Epidermal melanocyte (primary cell): ENCODE measurements at regions not wholly inside any gene's neighbourhood (a gene's known extent, or its start where the extent isn't known, plus 50 kb on each side); places are given as distances from the start of the nearest gene placed in this dataset.

Experiments
- DNase-seq: peaks from one replicate; pipeline ENCODE4 v3.0.0; 2011; ENCODE audit warnings: low spot score; ENCODE audit not compliant: insufficient read length

GRCh38 chrY:7261254-7261653 is 349.7 kb upstream of the AMELY start:
- no peak for DNase-seq

GRCh38 chrY:7240101-7240500 is 328.5 kb upstream of the AMELY start:
- no peak for DNase-seq

- no peak for DNase-seq
Measured at GRCh38 chrY:7211971-7212370, 300.4 kb upstream of the AMELY start.

- DNase-seq = no peak
Measured at GRCh38 chrY:7204456-7204855, 292.9 kb upstream of the AMELY start.

- DNase-seq = no peak
Measured at GRCh38 chrY:7182591-7182990, 271.0 kb upstream of the AMELY start.

GRCh38 chrY:7177631-7178030 is 266.1 kb upstream of the AMELY start:
- DNase-seq = no peak

- DNase-seq = no peak
Measured at GRCh38 chrY:7169475-7169874, 257.9 kb upstream of the AMELY start.

GRCh38 chrY:7141477-7141876 is 229.9 kb upstream of the AMELY start:
- no peak for DNase-seq
